Sigmoid colon (tissue), 4 donors: ENCODE measurements at regions not wholly inside any gene's neighbourhood (a gene's known extent, or its start where the extent isn't known, plus 50 kb on each side); places are given as distances from the start of the nearest gene placed in this dataset.

Experiments used
- EP300 ChIP-seq, 4 donors: sonication (generic); formaldehyde crosslinking; IDR thresholded peaks; one replicate each; pipeline ENCODE4 v1.6.1; 2017; ENCODE audit warnings: antibody characterized with exemption in 4 of 4
- POLR2A ChIP-seq, 2 donors: fragments of 450-650 bp; IDR thresholded peaks; one replicate each; pipeline ENCODE4 v1.6.1; 2016; ENCODE audit warnings: antibody characterized with exemption in 2 of 2, mild to moderate bottlenecking in 2 of 2, moderate library complexity in 2 of 2
- POLR2AphosphoS5 ChIP-seq, 4 donors: sonication (generic); formaldehyde crosslinking; IDR thresholded peaks; one replicate each; pipeline ENCODE4 v1.6.1; 2017; ENCODE audit warnings: antibody characterized with exemption in 4 of 4
- TF ChIP-seq, protein P1 (sequence below), 4 experiments: fragments of 450-650 bp in 3 of 4; fragments of 200-600 bp in 1 of 4; IDR thresholded peaks; one replicate each; pipeline ENCODE4 v1.5.1; 2016 to 2019; ENCODE audit warnings: antibody characterized with exemption in 4 of 4, mild to moderate bottlenecking in 3 of 4, moderate library complexity in 2 of 4

DNA sequence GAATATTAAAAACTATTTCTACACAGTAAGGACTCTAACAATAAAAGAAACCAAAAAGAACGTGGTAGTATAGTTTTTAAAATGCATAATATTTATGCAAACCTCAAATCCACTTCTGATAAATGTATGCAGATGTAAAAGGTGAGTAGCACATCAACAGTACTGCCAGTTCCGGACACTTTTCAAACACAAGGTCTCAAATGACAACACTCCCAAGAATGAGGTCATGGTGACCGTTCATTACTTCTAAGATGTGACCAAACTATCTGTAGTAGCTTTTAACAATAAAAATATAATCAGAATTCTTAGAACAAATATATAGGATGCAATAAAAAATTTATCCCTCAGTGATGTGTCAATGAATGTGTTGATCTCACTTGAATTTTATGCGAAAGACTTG lies 238.7 kb upstream of the NREP start:
- TF ChIP-seq, protein P1, sequence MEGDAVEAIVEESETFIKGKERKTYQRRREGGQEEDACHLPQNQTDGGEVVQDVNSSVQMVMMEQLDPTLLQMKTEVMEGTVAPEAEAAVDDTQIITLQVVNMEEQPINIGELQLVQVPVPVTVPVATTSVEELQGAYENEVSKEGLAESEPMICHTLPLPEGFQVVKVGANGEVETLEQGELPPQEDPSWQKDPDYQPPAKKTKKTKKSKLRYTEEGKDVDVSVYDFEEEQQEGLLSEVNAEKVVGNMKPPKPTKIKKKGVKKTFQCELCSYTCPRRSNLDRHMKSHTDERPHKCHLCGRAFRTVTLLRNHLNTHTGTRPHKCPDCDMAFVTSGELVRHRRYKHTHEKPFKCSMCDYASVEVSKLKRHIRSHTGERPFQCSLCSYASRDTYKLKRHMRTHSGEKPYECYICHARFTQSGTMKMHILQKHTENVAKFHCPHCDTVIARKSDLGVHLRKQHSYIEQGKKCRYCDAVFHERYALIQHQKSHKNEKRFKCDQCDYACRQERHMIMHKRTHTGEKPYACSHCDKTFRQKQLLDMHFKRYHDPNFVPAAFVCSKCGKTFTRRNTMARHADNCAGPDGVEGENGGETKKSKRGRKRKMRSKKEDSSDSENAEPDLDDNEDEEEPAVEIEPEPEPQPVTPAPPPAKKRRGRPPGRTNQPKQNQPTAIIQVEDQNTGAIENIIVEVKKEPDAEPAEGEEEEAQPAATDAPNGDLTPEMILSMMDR (IDR thresholded peaks at IDR 0.05): no peak
- TF ChIP-seq POLR2A (IDR thresholded peaks at IDR 0.05): no peak
- TF ChIP-seq EP300 (IDR thresholded peaks at IDR 0.05): no peak
- no peak for TF ChIP-seq POLR2AphosphoS5 (IDR thresholded peaks at IDR 0.05)
